ENCODE measurements at regions not wholly inside any gene's neighbourhood (a gene's known extent, or its start where the extent isn't known, plus 50 kb on each side); places are given as distances from the start of the nearest gene placed in this dataset.

DNA sequence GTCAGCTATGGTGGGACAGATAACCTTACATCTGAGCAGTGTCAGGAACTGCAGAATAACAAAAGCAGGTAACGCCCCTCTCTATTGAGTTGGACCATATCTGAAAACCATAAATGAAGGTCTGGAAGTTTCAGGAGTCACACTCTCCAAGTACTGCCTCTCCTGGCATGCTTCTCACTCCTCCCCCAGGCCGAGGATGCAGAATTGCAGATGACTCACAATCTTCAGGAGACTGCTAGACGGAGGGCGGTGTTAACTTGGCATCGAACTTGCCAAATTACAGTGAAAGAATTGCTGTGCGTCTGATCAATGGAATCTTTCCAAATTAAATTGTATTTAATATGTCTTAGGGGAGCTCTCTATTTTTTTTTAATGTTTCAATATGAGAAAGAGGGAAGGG lies 67.1 kb upstream of the TRIM2 start:
- CTCF ChIA-PET = interaction anchor here (1.0 to 6.0 kb wide), 3 partner anchors 10 to 288 kb away, joined by 3 to 38 read pairs (median 4); no protein-coding TSS in a partner anchor
- POLR2A ChIA-PET = no interaction called here
- no peak for TF ChIP-seq CTCF (IDR thresholded peaks at IDR 0.05; ENCODE audit: control extremely low read depth, extremely low read depth, low read depth, missing control alignments)
- no peak for DNase-seq (ENCODE audit: extremely low spot score)

GRCh38 chr4:153137677-153138630 lies 66.3 kb upstream of the TRIM2 start:
- POLR2A ChIA-PET = no interaction called here
- no peak for DNase-seq (ENCODE audit: extremely low spot score)

GRCh38 chr4:153138736-153139135 lies 65.5 kb upstream of the TRIM2 start:
- no peak for TF ChIP-seq CTCF (IDR thresholded peaks at IDR 0.05; ENCODE audit: control extremely low read depth, extremely low read depth, low read depth, missing control alignments)
- ChIA-PET CTCF (interaction anchor here (6.0 kb wide), 1 partner anchor 11 kb away, joined by 38 read pairs; no protein-coding TSS in a partner anchor), POLR2A (no interaction called here)
- DNase-seq (ENCODE audit: extremely low spot score) = no peak

More at GRCh38 chr4:153137677-153138630, 66.3 kb upstream of the TRIM2 start:
- CTCF ChIA-PET = interaction anchor here (1.0 to 6.0 kb wide), 3 partner anchors 11 to 289 kb away, joined by 3 to 38 read pairs (median 4); no protein-coding TSS in a partner anchor
- no peak for TF ChIP-seq CTCF (IDR thresholded peaks at IDR 0.05; ENCODE audit: control extremely low read depth, extremely low read depth, low read depth, missing control alignments)

GRCh38 chr4:153140294-153140693 lies 63.9 kb upstream of the TRIM2 start:
- DNase-seq (ENCODE audit: extremely low spot score) = no peak
- POLR2A ChIA-PET = no interaction called here
- CTCF ChIA-PET = interaction anchor here (0.7 to 6.0 kb wide), 2 partner anchors 13 to 58 kb away, joined by 3 to 38 read pairs; no protein-coding TSS in a partner anchor
- no peak for TF ChIP-seq CTCF (IDR thresholded peaks at IDR 0.05; ENCODE audit: control extremely low read depth, extremely low read depth, low read depth, missing control alignments)

GRCh38 chr4:153141238-153141637 lies 63.0 kb upstream of the TRIM2 start:
- POLR2A ChIA-PET = no interaction called here
- no peak for TF ChIP-seq CTCF (IDR thresholded peaks at IDR 0.05; ENCODE audit: control extremely low read depth, extremely low read depth, low read depth, missing control alignments)

DNA sequence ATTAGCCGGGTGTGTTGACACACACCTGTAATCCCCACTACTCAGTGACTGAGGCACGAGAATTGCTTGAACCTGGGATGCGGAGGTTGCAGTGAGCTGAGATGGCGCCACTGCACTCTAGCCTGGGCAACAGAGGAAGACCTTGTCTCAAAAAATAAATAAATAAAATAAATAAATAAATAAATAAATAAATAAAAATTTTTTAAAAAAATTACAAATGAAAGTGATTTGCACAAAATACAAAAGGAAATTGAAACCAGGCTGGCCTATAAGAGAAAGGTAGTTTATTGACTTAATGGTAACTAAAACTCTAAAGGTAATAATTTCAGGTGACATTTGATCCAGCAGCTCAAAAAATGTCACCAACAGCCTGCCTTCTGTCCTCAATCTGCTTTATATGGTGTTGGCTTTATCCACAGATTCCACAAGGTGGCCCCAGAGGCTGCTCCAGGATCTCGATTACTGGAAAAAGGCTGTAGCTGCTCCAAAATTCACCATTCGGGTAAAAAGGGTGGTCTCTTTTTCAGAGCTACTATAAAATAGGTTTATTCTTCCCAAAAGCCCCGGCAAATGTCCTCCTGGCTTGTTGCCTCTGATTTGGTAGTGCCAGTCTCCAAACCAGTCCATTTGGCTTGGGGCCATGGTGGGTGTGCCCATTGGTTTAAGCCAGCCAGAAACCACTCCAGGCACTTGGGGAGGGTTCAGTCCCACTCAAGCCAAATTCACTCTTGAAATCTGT lies 61.4 kb upstream of the TRIM2 start:
- DNase-seq (ENCODE audit: extremely low spot score) = peak; percentile 52
- ChIA-PET CTCF (interaction anchor here (0.6 to 1.8 kb wide), 22 partner anchors 8 to 608 kb away, joined by 3 to 8 read pairs (median 3); partner anchors contain the start of gene TMEM131L), POLR2A (no interaction called here)
- peak; percentile 59 for TF ChIP-seq CTCF (IDR thresholded peaks at IDR 0.05; ENCODE audit: control extremely low read depth, extremely low read depth, low read depth, missing control alignments)

More at GRCh38 chr4:153141238-153141637, 63.0 kb upstream of the TRIM2 start:
- CTCF ChIA-PET = interaction anchor here (6.0 kb wide), 1 partner anchor 14 kb away, joined by 38 read pairs; no protein-coding TSS in a partner anchor
- DNase-seq (ENCODE audit: extremely low spot score) = no peak

Data from GM10248 (cell line).